HG02943 (cell line): ENCODE measurements at regions not wholly inside any gene's neighbourhood (a gene's known extent, or its start where the extent isn't known, plus 50 kb on each side); places are given as distances from the start of the nearest gene placed in this dataset.
"Not testable (repeated sequence)": the region's sequence is repeated elsewhere in the genome, so short reads cannot be mapped to it uniquely, and the experiment has no call there.

Experiments
- ATAC-seq: cut with Tn5 transposase; IDR thresholded peaks from one replicate; pipeline ENCODE4 v1.9.1; 2021; ENCODE audit warnings: mild to moderate bottlenecking, low read depth, moderate library complexity; ENCODE audit not compliant: unreplicated experiment

- ATAC-seq: no peak
Observed at GRCh38 chr2:53087262-53087873, 680.2 kb upstream of the CHAC2 start.

GRCh38 chr2:53077413-53077812 lies 690.2 kb upstream of the CHAC2 start:
- ATAC-seq: no peak

GRCh38 chr2:53075760-53076159 lies 691.8 kb upstream of the CHAC2 start:
- ATAC-seq: no peak

GRCh38 chr2:53067533-53067932 lies 700.1 kb upstream of the CHAC2 start:
- no peak for ATAC-seq

GRCh38 chr2:53067056-53067455 lies 700.5 kb upstream of the CHAC2 start:
- no peak for ATAC-seq

GRCh38 chr2:53064154-53064553 lies 703.5 kb upstream of the CHAC2 start:
- no peak for ATAC-seq

- ATAC-seq: no peak
Observed at GRCh38 chr2:53058526-53058925, 709.1 kb upstream of the CHAC2 start.

- no peak for ATAC-seq
Observed at GRCh38 chr2:53053937-53054336, 713.7 kb upstream of the CHAC2 start.

GRCh38 chr2:53051157-53051556 lies 716.4 kb upstream of the CHAC2 start:
- no peak for ATAC-seq

GRCh38 chr2:53040536-53041229 lies 726.9 kb upstream of the CHAC2 start:
- ATAC-seq: no peak

- no peak for ATAC-seq
Observed at GRCh38 chr2:53036196-53036595, 731.4 kb upstream of the CHAC2 start.

- ATAC-seq: no peak
Observed at GRCh38 chr2:53035153-53035552, 732.5 kb upstream of the CHAC2 start.

- no peak for ATAC-seq
Observed at GRCh38 chr2:53033411-53033810, 734.2 kb upstream of the CHAC2 start.

- ATAC-seq: no peak
Observed at GRCh38 chr2:53028746-53029423, 738.7 kb upstream of the CHAC2 start.

GRCh38 chr2:53028225-53028624 lies 739.4 kb upstream of the CHAC2 start:
- no peak for ATAC-seq

- not testable (repeated sequence) for ATAC-seq
Observed at GRCh38 chr2:53022248-53022647, 745.4 kb upstream of the CHAC2 start.

GRCh38 chr2:53021828-53022227 lies 745.8 kb upstream of the CHAC2 start:
- ATAC-seq: no peak

GRCh38 chr2:53021292-53021691 lies 746.3 kb upstream of the CHAC2 start:
- no peak for ATAC-seq

- ATAC-seq: no peak
Observed at GRCh38 chr2:53018825-53019425, 748.7 kb upstream of the CHAC2 start.

- ATAC-seq: no peak
Observed at GRCh38 chr2:53006980-53007379, 760.6 kb upstream of the CHAC2 start.

- no peak for ATAC-seq
Observed at GRCh38 chr2:53004413-53004812, 763.2 kb upstream of the CHAC2 start.
